AG04449 (cell line): ENCODE measurements at regions not wholly inside any gene's neighbourhood (a gene's known extent, or its start where the extent isn't known, plus 50 kb on each side); places are given as distances from the start of the nearest gene placed in this dataset.

Experiments used
- CTCF ChIA-PET: fragments of 350-600 bp; formaldehyde crosslinking; extraction: SDS; loops from one replicate; lab custom pipeline; 2021; ENCODE audit warnings: antibody characterized with exemption; lab: Yijun Ruan, JAX
- POLR2A ChIA-PET: fragments of 400-600, 350-600 bp; formaldehyde crosslinking; extraction: SDS; loops from one replicate; lab custom pipeline; 2020; ENCODE audit warnings: antibody characterized with exemption, inconsistent platforms; lab: Yijun Ruan, JAX
- DNase-seq: peaks from one replicate; pipeline ENCODE4 v3.0.0-alpha.2; 2010; ENCODE audit warnings: low read depth, low spot score
- H3K4me3 ChIP-seq: 2 replicates; pipeline ENCODE4 v1.5.1; 2011; ENCODE audit warnings: low read depth, mild to moderate bottlenecking, control low read depth, low read length
- TF ChIP-seq, protein P1 (sequence below): IDR thresholded peaks from one replicate; pipeline ENCODE4 v1.5.1; 2011; ENCODE audit warnings: mild to moderate bottlenecking, moderate library complexity, low read length, control low read depth, inconsistent platforms; ENCODE audit not compliant: insufficient read depth; ENCODE audit errors: missing control alignments

DNA sequence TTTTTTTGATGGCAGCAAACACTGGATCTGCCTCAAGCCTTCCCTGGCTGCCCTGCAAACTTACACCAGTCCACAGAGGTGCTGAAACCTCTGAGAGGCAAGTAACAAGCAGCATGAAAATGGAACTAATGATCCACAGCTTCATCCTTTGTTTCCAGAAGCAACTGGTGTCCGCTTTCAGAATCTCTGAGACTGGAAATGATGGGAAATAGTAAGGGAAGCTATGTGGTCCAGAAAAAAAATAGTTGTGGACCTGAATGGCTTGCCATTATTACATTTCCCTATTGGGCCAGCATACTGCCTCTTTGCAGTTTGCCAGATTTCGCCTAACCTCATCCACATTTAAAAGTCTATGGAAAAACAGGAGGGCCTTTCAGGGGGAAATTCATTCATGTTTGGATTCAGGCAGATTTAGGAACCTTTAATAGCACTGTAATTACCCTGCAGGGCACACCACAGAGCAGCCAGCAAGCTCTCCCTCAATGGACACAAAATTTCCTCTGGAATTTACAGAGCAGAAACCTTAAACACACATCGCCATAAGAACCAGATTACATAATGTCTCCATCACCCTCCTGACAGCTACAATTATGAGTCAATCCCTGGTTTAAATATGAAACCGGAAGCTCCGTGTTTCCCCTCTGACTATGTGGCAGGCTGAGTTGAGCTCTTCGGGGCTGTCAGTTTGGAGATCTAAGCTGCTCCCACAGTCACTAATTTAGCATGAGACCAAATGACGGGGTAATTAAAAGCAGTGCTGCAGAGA is 134.4 kb downstream of the TMCO5A start:
- ChIA-PET CTCF (interaction anchor here (1.3 to 1.8 kb wide), 3 partner anchors 8 to 66 kb away, joined by 3 to 9 read pairs (median 4); no protein-coding TSS in a partner anchor), POLR2A (interaction anchor here (1.0 to 1.8 kb wide), 4 partner anchors 10 to 183 kb away, joined by 3 to 7 read pairs (median 3); no protein-coding TSS in a partner anchor)
- DNase-seq: no peak
- TF ChIP-seq, protein P1, sequence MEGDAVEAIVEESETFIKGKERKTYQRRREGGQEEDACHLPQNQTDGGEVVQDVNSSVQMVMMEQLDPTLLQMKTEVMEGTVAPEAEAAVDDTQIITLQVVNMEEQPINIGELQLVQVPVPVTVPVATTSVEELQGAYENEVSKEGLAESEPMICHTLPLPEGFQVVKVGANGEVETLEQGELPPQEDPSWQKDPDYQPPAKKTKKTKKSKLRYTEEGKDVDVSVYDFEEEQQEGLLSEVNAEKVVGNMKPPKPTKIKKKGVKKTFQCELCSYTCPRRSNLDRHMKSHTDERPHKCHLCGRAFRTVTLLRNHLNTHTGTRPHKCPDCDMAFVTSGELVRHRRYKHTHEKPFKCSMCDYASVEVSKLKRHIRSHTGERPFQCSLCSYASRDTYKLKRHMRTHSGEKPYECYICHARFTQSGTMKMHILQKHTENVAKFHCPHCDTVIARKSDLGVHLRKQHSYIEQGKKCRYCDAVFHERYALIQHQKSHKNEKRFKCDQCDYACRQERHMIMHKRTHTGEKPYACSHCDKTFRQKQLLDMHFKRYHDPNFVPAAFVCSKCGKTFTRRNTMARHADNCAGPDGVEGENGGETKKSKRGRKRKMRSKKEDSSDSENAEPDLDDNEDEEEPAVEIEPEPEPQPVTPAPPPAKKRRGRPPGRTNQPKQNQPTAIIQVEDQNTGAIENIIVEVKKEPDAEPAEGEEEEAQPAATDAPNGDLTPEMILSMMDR: no peak
- H3K4me3 ChIP-seq: peak overlapping the region; percentile 47

DNA sequence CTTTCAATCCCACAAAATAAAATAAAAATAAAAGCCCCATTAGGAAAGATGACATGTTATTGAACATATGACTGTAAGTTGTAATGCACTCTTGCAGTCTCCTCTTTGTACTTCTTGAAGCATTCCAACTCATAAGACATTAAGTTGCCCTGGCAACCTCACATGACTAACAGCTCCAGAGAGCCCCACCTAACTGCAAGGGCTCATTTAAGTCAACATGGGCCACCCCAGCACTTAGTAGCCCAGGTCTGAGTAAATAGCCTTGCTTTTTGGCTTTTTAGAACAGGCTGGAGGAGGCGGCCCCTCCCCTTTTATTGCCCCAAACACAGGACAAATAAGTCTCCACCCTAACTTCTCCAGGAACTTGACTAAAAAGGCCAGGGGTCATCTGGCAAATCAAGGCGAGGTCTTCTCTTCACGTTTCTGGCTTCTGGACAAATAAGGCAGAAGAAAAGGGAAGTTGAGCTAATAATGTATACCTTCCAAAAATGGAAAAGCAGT is 135.1 kb downstream of the TMCO5A start:
- ChIA-PET POLR2A (interaction anchor here (1.0 to 1.8 kb wide), 4 partner anchors 11 to 182 kb away, joined by 3 to 7 read pairs (median 3); no protein-coding TSS in a partner anchor), CTCF (interaction anchor here (1.3 to 1.8 kb wide), 3 partner anchors 9 to 67 kb away, joined by 3 to 9 read pairs (median 4); no protein-coding TSS in a partner anchor)
- H3K4me3 ChIP-seq: peak overlapping the region; percentile 47
- TF ChIP-seq, protein P1: no peak
- DNase-seq: no peak

DNA sequence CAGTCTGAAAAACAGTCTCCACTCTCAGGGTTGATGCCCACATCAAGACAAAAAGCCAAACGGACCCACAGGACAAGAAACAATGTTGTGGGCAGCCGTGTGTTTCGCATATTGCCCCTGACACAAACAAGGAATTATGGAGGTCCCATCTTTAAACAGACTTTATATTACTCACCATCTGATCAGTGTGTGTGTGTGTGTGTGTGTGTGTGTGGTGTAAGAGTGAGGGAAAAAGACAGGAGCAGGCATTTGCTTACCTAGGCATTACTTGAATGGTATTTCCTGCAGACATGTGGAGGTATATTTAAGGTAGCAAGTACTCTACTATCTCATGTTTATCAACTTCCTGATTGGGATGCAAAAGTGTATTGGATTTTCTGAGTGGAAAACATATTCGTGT is 136.3 kb downstream of the TMCO5A start:
- CTCF ChIA-PET: no interaction called here
- no peak overlapping the region for H3K4me3 ChIP-seq
- POLR2A ChIA-PET: no interaction called here
- DNase-seq: no peak
- TF ChIP-seq, protein P1: no peak

DNA sequence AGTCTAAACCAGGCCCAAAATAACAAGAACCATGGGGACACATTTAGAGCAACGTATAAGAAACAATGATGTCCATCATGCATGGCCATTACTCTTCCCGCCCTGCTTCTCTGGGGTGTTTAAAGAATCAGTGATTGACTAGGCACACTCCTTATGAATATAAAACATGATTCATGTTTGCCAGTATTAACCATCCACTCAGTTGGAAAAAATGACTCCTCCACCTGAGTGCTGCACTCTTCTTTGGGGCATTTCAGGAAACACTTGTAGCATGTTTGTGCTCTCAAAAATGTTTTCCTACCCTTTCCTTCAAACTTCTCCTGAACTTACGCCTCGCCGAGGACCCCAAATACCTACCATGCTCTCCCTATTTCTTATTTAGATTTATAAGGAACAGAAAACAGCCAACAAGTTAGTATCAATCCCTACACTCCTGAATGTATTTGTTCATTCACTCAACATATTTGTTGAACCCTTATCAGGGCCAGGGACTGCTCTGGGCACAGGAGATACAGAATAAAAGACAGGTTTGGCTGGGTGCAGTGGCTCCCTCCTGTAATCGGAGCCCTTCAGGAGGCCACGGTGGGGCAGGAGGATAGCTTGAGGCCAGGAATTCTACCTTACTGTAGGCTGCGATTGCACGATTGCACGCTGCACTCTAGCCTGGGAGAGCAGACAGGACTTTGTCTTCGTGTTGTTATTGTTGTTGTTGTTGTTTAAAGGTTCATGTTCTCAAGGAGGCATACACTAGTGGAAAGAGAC is 137.0 kb downstream of the TMCO5A start:
- CTCF ChIA-PET: no interaction called here
- TF ChIP-seq, protein P1: no peak
- no peak overlapping the region for H3K4me3 ChIP-seq
- POLR2A ChIA-PET: interaction anchor here (0.6 kb wide), 1 partner anchor 13 kb away, joined by 3 read pairs; no protein-coding TSS in a partner anchor
- DNase-seq: no peak

DNA sequence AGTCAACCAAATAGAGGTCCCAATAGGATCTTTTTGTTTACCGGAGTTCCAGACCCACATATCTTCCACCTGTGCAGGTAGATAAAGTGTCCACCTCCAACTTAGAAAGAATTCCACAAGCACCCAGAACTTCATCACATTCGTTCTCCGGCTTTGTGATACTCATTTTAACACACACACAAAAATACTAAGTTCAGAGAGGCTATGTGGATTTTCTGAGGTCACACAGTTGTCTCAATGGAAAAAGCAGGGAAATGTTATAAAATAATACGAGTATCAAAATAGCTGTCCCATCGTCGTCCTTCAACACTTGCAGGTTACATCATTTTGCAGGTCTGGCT is 137.5 kb downstream of the TMCO5A start:
- ChIA-PET POLR2A (interaction anchor here (0.6 to 2.5 kb wide), 3 partner anchors 14 to 185 kb away, joined by 3 to 17 read pairs (median 3); partner anchors contain the start of gene SPRED1), CTCF (interaction anchor here (1.0 to 2.5 kb wide), 2 partner anchors 12 to 75 kb away, joined by 3 to 9 read pairs; no protein-coding TSS in a partner anchor)
- DNase-seq: no peak
- TF ChIP-seq, protein P1: no peak
- H3K4me3 ChIP-seq: no peak overlapping the region
